Right lobe of liver (tissue), 4 donors: ENCODE measurements at regions not wholly inside any gene's neighbourhood (a gene's known extent, or its start where the extent isn't known, plus 50 kb on each side); places are given as distances from the start of the nearest gene placed in this dataset.

Source experiments
- CTCF ChIP-seq, 4 donors: fragments of 200-600 bp in 3 of 4; fragments of 450-650 bp in 1 of 4; IDR thresholded peaks; one replicate each; pipeline versions ENCODE4 v1.5.1 to v1.8.0; 2016 to 2022; ENCODE audit warnings: antibody characterized with exemption in 4 of 4, mild to moderate bottlenecking in 2 of 4
- POLR2A ChIP-seq: fragments of 450-650 bp; IDR thresholded peaks from one replicate; pipeline ENCODE4 v1.6.1; 2017; ENCODE audit warnings: antibody characterized with exemption, mild to moderate bottlenecking
- donor health status: DM: no; HTN: no; CAD: no.
- donor health status: DM: no; HTN: no; CAD: no.
- donor health status: DM: no; HTN: yes; CAD: no.

- TF ChIP-seq POLR2A: no peak
- no peak for TF ChIP-seq CTCF (IDR thresholded peaks at IDR 0.05)
Measured at GRCh38 chr2:151060287-151060686, 201.4 kb downstream of the RBM43 start.
